ENCODE measurements at regions not wholly inside any gene's neighbourhood (a gene's known extent, or its start where the extent isn't known, plus 50 kb on each side); places are given as distances from the start of the nearest gene placed in this dataset.

DNA sequence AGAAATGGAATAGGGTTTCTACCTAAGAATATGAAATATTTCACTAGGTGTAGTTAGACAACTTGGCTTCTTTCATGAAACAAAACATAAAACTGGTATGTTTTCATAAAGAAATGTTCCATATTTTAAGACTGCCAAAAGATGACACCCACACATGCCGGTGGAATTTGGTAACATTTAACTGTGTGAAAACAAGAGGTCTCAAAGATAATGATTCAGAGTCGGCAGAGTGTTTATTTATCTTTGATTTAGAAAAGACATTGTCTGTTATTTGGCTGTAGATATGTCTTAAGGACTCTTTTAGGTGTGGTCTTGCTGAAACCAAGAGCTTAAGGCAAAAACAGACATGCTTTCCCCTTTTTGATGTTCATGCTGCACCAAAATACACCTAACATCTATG lies 63.5 kb upstream of the FN1 start:
- no peak overlapping the region for H3K27ac Mint-ChIP-seq
- no peaks in the 10 kb centered on the region for H3K4me1 Mint-ChIP-seq (ENCODE audit: low read depth)
- no peaks in the 10 kb centered on the region for H3K36me3 Mint-ChIP-seq (ENCODE audit: low read depth)
- intact Hi-C loops (cut with micrococcal nuclease) = no loop called here
- no peak overlapping the region for H3K4me3 Mint-ChIP-seq
- no peaks in the 10 kb centered on the region for H3K9me3 Mint-ChIP-seq
- no peak for DNase-seq (ENCODE audit: low spot score)
- H3K27me3 Mint-ChIP-seq (ENCODE audit: insufficient read depth) = peaks cover 3% of the 10 kb centered on the region

DNA sequence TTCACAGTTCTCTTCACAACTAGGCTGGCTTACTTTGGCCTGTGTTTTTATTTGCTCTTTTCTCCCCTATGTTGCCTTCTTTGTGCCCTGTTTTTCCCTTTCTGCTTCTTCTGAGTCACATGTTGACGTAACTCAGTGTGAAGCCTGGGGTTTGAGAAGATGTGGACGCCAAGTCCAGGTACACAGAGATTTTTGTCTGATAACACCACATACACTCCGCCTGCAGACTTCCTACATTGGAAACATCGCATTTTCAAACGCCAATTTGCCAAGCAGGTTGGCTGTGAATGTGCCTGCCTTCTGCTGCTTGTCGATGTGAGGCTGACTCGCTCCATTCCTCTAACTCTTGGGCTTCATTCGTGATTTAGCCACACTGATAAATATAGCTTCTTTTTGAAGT lies 62.6 kb upstream of the FN1 start:
- no peak overlapping the region for H3K27ac Mint-ChIP-seq
- intact Hi-C loops (cut with micrococcal nuclease) = no loop called here

DNA sequence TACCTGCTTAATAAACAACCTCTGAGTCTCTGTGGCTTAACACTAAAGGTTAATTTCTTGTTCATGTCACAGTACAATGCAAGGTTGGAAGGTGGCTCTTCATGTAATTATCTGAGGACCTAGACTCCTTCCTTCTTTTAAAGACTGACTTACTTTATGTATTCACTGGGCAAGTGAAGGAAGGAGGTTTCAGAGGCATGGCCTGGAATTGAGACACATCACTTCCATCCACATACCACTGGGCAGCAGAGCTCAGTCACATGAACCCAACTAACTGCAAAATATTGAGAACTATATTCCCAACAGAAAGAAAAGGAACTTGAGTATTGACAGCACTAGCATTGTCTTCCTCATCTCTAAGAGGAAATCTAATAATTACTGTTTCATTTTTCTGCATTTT lies 57.5 kb upstream of the FN1 start:
- Mint-ChIP-seq H3K27ac (no peak overlapping the region), H3K9me3 (no peaks in the 10 kb centered on the region), H3K36me3 (ENCODE audit: low read depth) (no peaks in the 10 kb centered on the region), H3K4me1 (ENCODE audit: low read depth) (no peaks in the 10 kb centered on the region), H3K4me3 (no peak overlapping the region), H3K27me3 (ENCODE audit: insufficient read depth) (peaks cover 9% of the 10 kb centered on the region)
- intact Hi-C loops (cut with micrococcal nuclease) = no loop called here
- no peak for DNase-seq (ENCODE audit: low spot score)

More for the DNA sequence above, 62.6 kb upstream of the FN1 start:
- Mint-ChIP-seq H3K36me3 (ENCODE audit: low read depth) (no peaks in the 10 kb centered on the region), H3K4me1 (ENCODE audit: low read depth) (no peaks in the 10 kb centered on the region), H3K9me3 (no peaks in the 10 kb centered on the region), H3K27me3 (ENCODE audit: insufficient read depth) (peaks cover 5% of the 10 kb centered on the region), H3K4me3 (no peak overlapping the region)
- no peak for DNase-seq (ENCODE audit: low spot score)

DNA sequence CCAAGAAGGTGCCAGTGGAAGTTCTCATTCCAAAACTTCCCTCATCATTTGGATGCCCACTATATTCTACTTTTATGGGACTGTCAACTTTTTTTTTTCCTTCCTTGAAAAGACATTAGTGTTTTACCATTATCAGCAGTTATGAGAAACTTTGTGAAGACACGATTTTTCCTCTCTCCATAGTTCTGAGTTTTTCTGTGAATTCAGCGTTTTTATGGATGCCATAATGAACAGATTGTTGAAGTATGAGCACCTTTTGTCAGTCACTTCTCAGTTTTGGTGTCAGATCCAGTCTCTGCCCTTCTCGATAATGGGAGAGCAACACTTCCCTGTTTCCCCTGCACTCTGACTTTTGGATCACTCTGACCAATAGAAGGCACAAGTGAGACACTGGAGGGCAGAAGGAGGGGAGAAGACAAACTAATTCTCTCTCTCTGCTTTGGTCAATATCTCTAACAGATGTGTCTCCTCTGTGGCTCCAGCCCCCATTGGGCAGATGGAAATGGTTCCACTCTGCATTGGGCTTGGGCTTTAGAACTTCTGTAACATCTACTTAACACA lies 53.5 kb upstream of the FN1 start:
- Mint-ChIP-seq H3K27me3 (ENCODE audit: insufficient read depth) (peaks cover 10% of the 10 kb centered on the region), H3K36me3 (ENCODE audit: low read depth) (no peaks in the 10 kb centered on the region), H3K27ac (no peak overlapping the region), H3K9me3 (no peaks in the 10 kb centered on the region), H3K4me1 (ENCODE audit: low read depth) (no peaks in the 10 kb centered on the region), H3K4me3 (no peak overlapping the region)
- intact Hi-C loops (cut with micrococcal nuclease) = no loop called here
- DNase-seq (ENCODE audit: low spot score) = no peak

DNA sequence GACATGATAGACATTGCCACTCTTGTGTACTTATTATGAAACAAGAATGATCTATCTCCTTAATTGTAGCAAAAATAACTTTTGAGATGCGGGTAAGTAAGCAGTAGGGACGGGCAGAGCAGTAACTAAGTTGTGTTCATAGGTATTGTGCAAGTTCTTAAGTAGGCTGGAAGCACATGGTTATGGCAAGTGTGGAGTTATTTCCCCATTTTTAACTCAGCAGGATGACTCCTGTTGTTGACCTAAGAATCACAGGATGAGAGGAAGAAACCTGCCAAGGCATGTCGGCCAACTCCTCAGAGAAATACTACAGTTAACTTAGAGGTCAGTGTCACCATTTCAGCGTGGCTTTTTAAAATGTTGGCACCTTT lies 51.1 kb upstream of the FN1 start:
- Mint-ChIP-seq H3K27ac (no peak overlapping the region), H3K27me3 (ENCODE audit: insufficient read depth) (peaks cover 2% of the 10 kb centered on the region), H3K4me3 (no peak overlapping the region), H3K9me3 (no peaks in the 10 kb centered on the region), H3K4me1 (ENCODE audit: low read depth) (no peaks in the 10 kb centered on the region), H3K36me3 (ENCODE audit: low read depth) (no peaks in the 10 kb centered on the region)
- intact Hi-C loops (cut with micrococcal nuclease) = no loop called here
- no peak for DNase-seq (ENCODE audit: low spot score)

DNA sequence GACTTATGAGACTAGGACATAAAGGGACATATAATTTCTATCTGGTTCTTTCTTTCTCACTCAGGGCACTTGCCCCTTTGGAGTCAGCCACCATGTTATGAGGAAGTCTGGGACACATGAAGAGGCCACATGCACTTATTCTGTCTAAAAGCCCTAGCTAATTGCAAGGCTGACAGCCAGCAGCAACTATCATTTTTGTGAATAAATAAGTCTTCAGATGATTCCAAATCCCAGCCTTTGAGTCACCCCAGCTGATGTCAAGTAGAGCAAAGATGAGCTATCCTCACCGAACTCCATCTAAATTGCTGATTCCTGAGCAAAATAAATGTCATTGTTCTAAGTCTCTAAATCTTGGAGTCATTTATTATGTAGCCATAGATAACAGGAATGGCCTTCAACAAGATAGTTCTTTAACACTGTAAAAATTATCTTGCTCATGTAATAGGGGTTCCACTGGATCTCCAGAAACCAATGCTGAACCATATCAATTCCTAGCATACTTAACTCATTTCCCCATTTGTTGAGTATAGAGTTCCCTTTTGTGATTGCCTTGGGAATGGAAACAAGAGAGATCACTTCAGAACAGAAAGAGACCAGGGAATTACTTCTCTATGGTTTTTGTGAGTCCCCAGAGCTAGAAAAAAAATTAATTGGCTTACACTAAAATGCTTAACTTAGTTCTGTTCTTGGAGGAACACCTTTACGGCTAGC lies 50.6 kb upstream of the FN1 start:
- no peak for DNase-seq (ENCODE audit: low spot score)
- H3K36me3 Mint-ChIP-seq (ENCODE audit: low read depth) = no peaks in the 10 kb centered on the region
- peaks cover 2% of the 10 kb centered on the region for H3K27me3 Mint-ChIP-seq (ENCODE audit: insufficient read depth)
- no peaks in the 10 kb centered on the region for H3K9me3 Mint-ChIP-seq
- H3K27ac Mint-ChIP-seq = no peak overlapping the region
- no peaks in the 10 kb centered on the region for H3K4me1 Mint-ChIP-seq (ENCODE audit: low read depth)
- intact Hi-C loops (cut with micrococcal nuclease) = no loop called here
- no peak overlapping the region for H3K4me3 Mint-ChIP-seq

All from activated T-helper 1 cell treated with anti-CD3 and anti-CD28 coated beads, Interleukin-12 subunit alpha, Interleukin-12 subunit beta, Interleukin-2, Interleukin-4 antibody, amounts not matched to agents 30 ng/mL and 10 ng/mL and 1 ng/mL, durations not matched to agents 14 hours and 24 hours and 36 hours (primary cell).